Thymus (tissue), 11 donors: ENCODE measurements at regions not wholly inside any gene's neighbourhood (a gene's known extent, or its start where the extent isn't known, plus 50 kb on each side); places are given as distances from the start of the nearest gene placed in this dataset.
"Not testable (repeated sequence)": the region's sequence is repeated elsewhere in the genome, so short reads cannot be mapped to it uniquely, and the experiment has no call there.

ENCODE experiments used
- DNase-seq, 9 donors: peaks; one replicate each; pipeline ENCODE4 v3.0.0-alpha.2; 2013; ENCODE audit warnings: low spot score in 9 of 9, low read depth in 6 of 9, missing footprints in 1 of 9
- H3K27ac ChIP-seq, 2 donors: one replicate each; pipeline ENCODE4 v1.5.1; 2013; ENCODE audit warnings: control low read depth in 1 of 2, low read depth in 1 of 2, low read length in 1 of 2, mild to moderate bottlenecking in 1 of 2, moderate library complexity in 1 of 2
- H3K27me3 ChIP-seq, 2 donors: one replicate each; pipeline ENCODE4 v1.5.1; 2013; ENCODE audit warnings: low read length in 1 of 2; ENCODE audit not compliant: control insufficient read depth in 2 of 2, insufficient read depth in 1 of 2
- H3K36me3 ChIP-seq, 2 donors: one replicate each; pipeline ENCODE4 v1.5.1; 2013; ENCODE audit warnings: low read length in 1 of 2, mild to moderate bottlenecking in 1 of 2, moderate library complexity in 1 of 2; ENCODE audit not compliant: control insufficient read depth in 2 of 2, insufficient read depth in 2 of 2
- H3K4me1 ChIP-seq, 2 donors: one replicate each; pipeline ENCODE4 v1.5.1; 2013; ENCODE audit warnings: low read length in 2 of 2; ENCODE audit not compliant: control insufficient read depth in 2 of 2, insufficient read depth in 2 of 2
- H3K4me3 ChIP-seq, 2 donors: one replicate each; pipeline ENCODE4 v1.5.1; 2013; ENCODE audit warnings: low read length in 2 of 2, control low read depth in 1 of 2, mild to moderate bottlenecking in 1 of 2
- H3K9me3 ChIP-seq, 2 donors: one replicate each; pipeline ENCODE4 v1.5.1; 2013; ENCODE audit warnings: low read length in 1 of 2, mild to moderate bottlenecking in 1 of 2; ENCODE audit not compliant: control insufficient read depth in 2 of 2, insufficient read depth in 1 of 2
- WGBS: extraction: QIAGEN DNeasy Blood & Tissue Kit; methylation state at CpG from one replicate; pipeline ENCODE4 v1.1.7; 2013; 5-methylcytosine and 5-hydroxymethylcytosine counted together
- donor health status: healthy.

DNA sequence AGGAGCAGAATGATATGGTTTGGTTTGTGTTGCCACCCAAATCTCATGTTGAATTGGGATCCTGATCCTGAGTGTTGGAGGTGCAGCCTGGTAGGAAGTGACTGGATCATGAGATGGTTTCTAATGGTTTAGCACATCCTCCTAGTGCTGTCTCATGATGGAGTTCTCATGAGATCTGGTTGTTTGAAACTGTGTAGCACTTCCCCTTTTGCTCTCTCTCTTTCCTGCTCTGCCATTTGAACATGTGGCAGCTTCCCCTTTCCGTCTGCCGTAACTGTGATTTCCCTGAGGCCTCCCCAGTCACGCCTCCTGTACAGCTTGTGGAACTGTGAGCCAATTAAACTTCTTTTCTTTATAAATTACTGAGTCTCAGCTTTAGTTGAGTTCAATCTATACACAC is 756.8 kb upstream of the CDH6 start:
- H3K4me1 ChIP-seq = no peaks in the 10 kb centered on the region
- H3K27ac ChIP-seq = no peak overlapping the region
- 14% methylated on average over 3 of the region's 3 CpGs for WGBS
- H3K27me3 ChIP-seq = no peaks in the 10 kb centered on the region
- no peaks in the 10 kb centered on the region for H3K36me3 ChIP-seq
- DNase-seq = no peak
- H3K9me3 ChIP-seq = peaks cover 1 to 8% of the 10 kb centered on the region in 2 donors
- no peak overlapping the region for H3K4me3 ChIP-seq

- H3K4me3 ChIP-seq, H3K36me3 ChIP-seq, H3K4me1 ChIP-seq, H3K27me3 ChIP-seq, H3K27ac ChIP-seq, DNase-seq, H3K9me3 ChIP-seq: not testable (repeated sequence)
- WGBS = 90% methylated on average over 20 of the region's 20 CpGs
Observed at GRCh38 chr5:30428866-30429407, 764.5 kb upstream of the CDH6 start.

- Histone ChIP-seq H3K9me3 (no peaks in the 10 kb centered on the region), H3K4me1 (no peaks in the 10 kb centered on the region), H3K4me3 (no peak overlapping the region), H3K36me3 (no peaks in the 10 kb centered on the region), H3K27ac (no peak overlapping the region), H3K27me3 (no peaks in the 10 kb centered on the region)
- WGBS = 74% methylated on average over 2 of the region's 2 CpGs
- DNase-seq = no peak
Observed at GRCh38 chr5:30414078-30414477, 779.4 kb upstream of the CDH6 start.

- no peaks in the 10 kb centered on the region for H3K36me3 ChIP-seq
- no peaks in the 10 kb centered on the region for H3K9me3 ChIP-seq
- no peaks in the 10 kb centered on the region for H3K4me1 ChIP-seq
- no peak for DNase-seq
- 15% methylated on average over 2 of the region's 2 CpGs for WGBS
- H3K4me3 ChIP-seq = no peak overlapping the region
- no peak overlapping the region for H3K27ac ChIP-seq
- no peaks in the 10 kb centered on the region for H3K27me3 ChIP-seq
Observed at GRCh38 chr5:30413540-30413939, 779.9 kb upstream of the CDH6 start.

DNA sequence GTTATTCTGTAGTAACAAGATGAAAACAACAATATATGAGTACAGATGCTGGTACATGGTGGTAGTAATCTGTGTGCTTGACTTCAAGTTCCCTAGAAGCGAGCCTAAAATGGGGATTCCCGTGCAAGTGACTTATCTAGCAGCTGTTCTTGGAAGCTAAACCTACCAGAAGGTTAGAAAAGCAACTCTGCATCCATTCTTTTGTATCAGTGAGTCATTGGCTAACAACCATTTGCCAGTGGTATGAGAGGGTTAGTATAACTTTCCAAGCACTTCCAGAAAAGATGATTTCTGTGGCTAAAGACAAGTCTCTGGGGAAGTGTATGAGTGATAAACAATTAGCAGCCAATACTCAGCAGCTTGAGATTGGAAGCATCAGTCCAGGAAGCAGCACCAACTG is 787.7 kb upstream of the CDH6 start:
- DNase-seq = no peak
- H3K27ac ChIP-seq = no peak overlapping the region
- no peaks in the 10 kb centered on the region for H3K4me1 ChIP-seq
- H3K9me3 ChIP-seq = no peaks in the 10 kb centered on the region
- no peaks in the 10 kb centered on the region for H3K36me3 ChIP-seq
- WGBS = 77% methylated on average over 2 of the region's 2 CpGs
- no peaks in the 10 kb centered on the region for H3K27me3 ChIP-seq
- H3K4me3 ChIP-seq = no peak overlapping the region

- Histone ChIP-seq H3K27ac (no peak overlapping the region), H3K27me3 (no peaks in the 10 kb centered on the region), H3K9me3 (no peaks in the 10 kb centered on the region), H3K4me3 (no peak overlapping the region), H3K4me1 (no peaks in the 10 kb centered on the region), H3K36me3 (no peaks in the 10 kb centered on the region)
- 57% methylated on average over 3 of the region's 3 CpGs for WGBS
- DNase-seq = no peak
Observed at GRCh38 chr5:30401479-30402058, 791.9 kb upstream of the CDH6 start.

- Histone ChIP-seq H3K36me3 (no peaks in the 10 kb centered on the region), H3K9me3 (no peaks in the 10 kb centered on the region), H3K27me3 (no peaks in the 10 kb centered on the region), H3K4me1 (no peaks in the 10 kb centered on the region), H3K27ac (no peak overlapping the region), H3K4me3 (no peak overlapping the region)
- DNase-seq = no peak
Observed at GRCh38 chr5:30398423-30398822, 795.1 kb upstream of the CDH6 start.

GRCh38 chr5:30392897-30393296 is 800.6 kb upstream of the CDH6 start:
- no peaks in the 10 kb centered on the region for H3K4me1 ChIP-seq
- no peaks in the 10 kb centered on the region for H3K9me3 ChIP-seq
- no peak for DNase-seq
- H3K4me3 ChIP-seq = no peak overlapping the region
- H3K27me3 ChIP-seq = no peaks in the 10 kb centered on the region
- H3K27ac ChIP-seq = no peak overlapping the region
- no peaks in the 10 kb centered on the region for H3K36me3 ChIP-seq
- WGBS = 90% methylated on average over 5 of the region's 5 CpGs

DNA sequence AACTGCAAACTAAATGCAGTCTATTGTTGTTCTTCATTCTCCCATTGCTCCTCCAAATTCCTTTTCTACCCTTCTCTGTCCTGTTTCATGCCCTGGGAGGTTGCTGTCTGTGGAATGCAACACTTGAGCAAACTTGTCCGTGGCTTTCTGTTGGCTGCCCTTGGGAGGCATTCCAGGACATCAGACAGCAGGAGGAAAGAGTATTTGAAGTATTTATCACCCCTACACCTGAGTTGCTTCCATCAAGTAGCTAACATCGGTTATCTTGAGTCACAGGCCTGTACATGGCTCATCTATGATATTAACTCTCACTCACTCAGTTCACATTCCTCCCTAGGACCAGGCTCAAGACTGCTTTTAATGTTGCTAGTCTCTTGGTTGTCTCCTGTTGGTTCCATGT is 803.4 kb upstream of the CDH6 start:
- Histone ChIP-seq H3K27ac (no peak overlapping the region), H3K4me3 (no peak overlapping the region), H3K36me3 (no peaks in the 10 kb centered on the region), H3K4me1 (no peaks in the 10 kb centered on the region), H3K9me3 (no peaks in the 10 kb centered on the region), H3K27me3 (no peaks in the 10 kb centered on the region)
- no peak for DNase-seq
- WGBS = 57% methylated on average over 2 of the region's 2 CpGs
